ENCODE measurements at regions not wholly inside any gene's neighbourhood (a gene's known extent, or its start where the extent isn't known, plus 50 kb on each side); places are given as distances from the start of the nearest gene placed in this dataset.

DNA sequence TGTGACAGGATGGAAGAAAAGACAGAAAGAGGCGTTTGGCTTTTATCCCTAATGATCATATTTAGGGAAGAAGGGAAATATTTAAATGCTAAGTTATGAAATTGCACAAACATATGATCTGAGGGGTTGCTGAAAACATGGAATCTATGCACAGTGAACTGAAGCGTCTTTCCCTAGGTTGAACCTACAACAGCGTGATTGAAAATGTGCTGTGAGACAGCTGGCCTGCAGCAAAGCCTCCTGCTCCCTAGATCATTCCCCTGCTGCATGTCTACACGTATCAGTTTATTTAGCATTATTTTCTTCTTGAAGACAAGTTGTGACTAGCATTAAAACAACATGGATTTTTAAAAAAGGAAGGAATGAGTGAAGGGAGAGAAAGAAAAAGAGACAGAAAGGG lies 272.5 kb upstream of the TRAM1L1 start:
- Mint-ChIP-seq H3K27me3 (no peaks in the 10 kb centered on the region), H3K4me1 (no peaks in the 10 kb centered on the region), H3K27ac (no peak overlapping the region), H3K4me3 (no peak overlapping the region), H3K36me3 (no peaks in the 10 kb centered on the region), H3K9me3 (peaks cover 4% of the 10 kb centered on the region)
- DNase-seq: no peak
- CTCF ChIA-PET: no interaction called here

DNA sequence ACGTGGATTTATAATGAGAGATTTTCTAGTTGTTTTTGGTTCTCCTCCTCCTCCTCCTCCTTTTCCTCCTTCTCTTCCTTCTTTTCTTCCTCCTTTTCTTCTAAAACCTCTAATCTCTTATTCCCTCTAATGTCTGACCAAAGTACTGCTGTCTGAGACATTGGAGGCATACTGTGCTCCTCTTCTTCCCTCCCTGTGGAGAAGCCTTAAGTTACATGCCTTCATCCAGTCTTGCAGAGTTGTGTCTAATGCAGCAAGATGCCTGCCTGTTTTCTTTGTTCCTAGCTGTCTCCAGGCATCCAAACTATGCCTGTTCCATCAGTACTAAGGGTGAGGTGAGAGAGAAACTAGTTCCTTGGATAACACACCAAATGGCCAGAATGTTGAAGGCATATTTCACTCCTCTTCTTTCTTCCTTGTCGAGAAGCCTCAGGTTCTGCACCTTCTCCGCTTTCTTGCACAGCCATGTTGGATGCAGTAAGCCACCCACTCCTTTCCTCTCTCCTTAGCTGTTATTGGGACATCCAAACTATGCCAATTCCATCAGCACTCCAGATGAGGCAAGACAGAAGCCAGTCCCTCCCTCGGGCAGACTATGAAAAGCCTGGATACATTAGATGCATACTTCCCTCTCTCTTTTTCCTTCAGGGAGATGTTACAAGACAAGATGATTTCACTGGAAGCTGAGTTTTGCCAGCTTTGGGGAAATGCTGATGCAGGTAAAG lies 285.7 kb upstream of the TRAM1L1 start:
- H3K4me3 Mint-ChIP-seq: no peak overlapping the region
- H3K36me3 Mint-ChIP-seq: no peaks in the 10 kb centered on the region

DNA sequence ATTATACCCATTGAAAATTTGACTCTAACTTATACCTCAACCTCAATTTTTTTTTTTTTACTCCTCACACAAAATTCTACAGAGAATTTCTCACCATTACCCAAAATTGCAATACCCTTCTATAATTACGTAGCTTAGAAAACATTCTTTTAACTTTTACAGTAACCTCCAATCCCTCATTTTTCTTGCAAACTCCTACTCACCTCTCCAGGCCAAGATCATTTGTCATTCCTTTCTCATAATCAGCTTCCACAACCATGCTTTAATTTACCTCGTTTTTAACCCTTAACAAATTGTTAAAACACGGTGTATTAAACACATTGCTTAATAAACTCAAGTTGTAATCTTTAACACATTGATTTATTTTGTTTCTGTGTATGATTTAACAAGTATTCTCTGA lies 289.7 kb upstream of the TRAM1L1 start:
- Mint-ChIP-seq H3K27me3 (no peaks in the 10 kb centered on the region), H3K27ac (no peak overlapping the region), H3K4me1 (no peaks in the 10 kb centered on the region), H3K36me3 (no peaks in the 10 kb centered on the region), H3K9me3 (peaks cover 2% of the 10 kb centered on the region), H3K4me3 (no peak overlapping the region)
- CTCF ChIA-PET: no interaction called here
- no peak for DNase-seq

More for the DNA sequence above, 285.7 kb upstream of the TRAM1L1 start:
- DNase-seq: no peak
- CTCF ChIA-PET: no interaction called here
- no peaks in the 10 kb centered on the region for H3K4me1 Mint-ChIP-seq
- no peaks in the 10 kb centered on the region for H3K27me3 Mint-ChIP-seq
- H3K9me3 Mint-ChIP-seq: peaks cover 2% of the 10 kb centered on the region
- no peak overlapping the region for H3K27ac Mint-ChIP-seq

DNA sequence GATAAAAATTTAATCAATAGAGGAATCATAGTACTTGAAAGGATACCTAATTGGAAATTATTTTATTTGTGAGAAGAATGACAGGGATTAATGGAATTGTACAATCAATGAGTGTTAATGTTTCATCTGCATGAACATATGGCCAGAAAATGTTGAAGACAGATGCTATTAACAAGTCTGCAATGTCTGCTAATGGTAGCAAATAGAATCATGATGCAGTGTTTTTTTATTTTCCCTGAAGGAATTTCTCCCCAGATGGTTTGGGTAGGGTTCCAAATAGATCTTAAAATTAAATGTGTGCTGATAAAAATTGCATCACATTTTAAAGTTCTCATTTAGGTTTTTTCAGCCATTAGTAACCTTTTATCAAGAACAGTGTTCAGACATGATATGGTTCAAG lies 291.3 kb upstream of the TRAM1L1 start:
- Mint-ChIP-seq H3K36me3 (no peaks in the 10 kb centered on the region), H3K4me3 (no peak overlapping the region), H3K4me1 (no peaks in the 10 kb centered on the region), H3K9me3 (no peaks in the 10 kb centered on the region), H3K27me3 (no peaks in the 10 kb centered on the region), H3K27ac (no peak overlapping the region)
- CTCF ChIA-PET: no interaction called here
- DNase-seq: no peak

DNA sequence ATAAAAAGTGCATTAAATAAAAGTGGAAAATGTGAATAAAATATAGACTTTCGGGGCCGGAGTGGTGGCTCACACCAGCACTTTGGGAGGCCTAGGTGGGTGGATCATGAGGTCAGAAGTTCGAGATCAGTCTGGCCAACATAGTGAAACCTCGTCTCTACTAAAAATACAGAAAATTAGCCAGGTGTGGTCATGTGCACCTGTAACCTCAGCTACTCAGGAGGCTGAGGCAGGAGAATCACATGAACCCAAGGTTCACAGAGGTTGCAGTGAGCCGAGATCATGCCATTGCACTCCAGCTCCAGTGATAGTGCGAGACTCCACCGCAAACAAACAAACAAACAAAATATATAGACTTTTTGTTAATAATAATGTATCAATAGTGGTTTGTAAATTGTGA lies 293.6 kb upstream of the TRAM1L1 start:
- Mint-ChIP-seq H3K9me3 (no peaks in the 10 kb centered on the region), H3K4me1 (no peaks in the 10 kb centered on the region), H3K36me3 (no peaks in the 10 kb centered on the region), H3K27ac (no peak overlapping the region), H3K4me3 (no peak overlapping the region), H3K27me3 (no peaks in the 10 kb centered on the region)
- CTCF ChIA-PET: no interaction called here
- no peak for DNase-seq

DNA sequence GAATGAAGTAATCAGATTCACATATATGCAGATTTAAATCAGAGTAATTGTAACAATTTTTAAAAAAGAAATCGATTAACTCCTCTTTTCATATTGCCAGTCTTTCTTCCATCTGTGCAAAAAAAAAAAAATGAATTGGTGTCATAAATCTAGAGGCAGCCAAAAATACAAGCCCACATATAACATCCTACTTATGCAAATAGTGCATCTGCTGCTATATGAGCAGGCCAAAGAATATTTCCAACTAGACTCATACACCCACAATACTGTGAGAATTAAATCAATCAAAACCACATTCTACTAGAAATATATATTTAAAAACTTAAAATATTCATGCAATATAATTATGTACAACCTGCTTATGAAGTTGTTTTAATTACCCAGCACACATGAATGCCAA lies 298.1 kb upstream of the TRAM1L1 start:
- Mint-ChIP-seq H3K27ac (no peak overlapping the region), H3K9me3 (no peaks in the 10 kb centered on the region), H3K4me3 (no peak overlapping the region), H3K27me3 (no peaks in the 10 kb centered on the region), H3K36me3 (no peaks in the 10 kb centered on the region), H3K4me1 (no peaks in the 10 kb centered on the region)
- CTCF ChIA-PET: no interaction called here
- no peak for DNase-seq

DNA sequence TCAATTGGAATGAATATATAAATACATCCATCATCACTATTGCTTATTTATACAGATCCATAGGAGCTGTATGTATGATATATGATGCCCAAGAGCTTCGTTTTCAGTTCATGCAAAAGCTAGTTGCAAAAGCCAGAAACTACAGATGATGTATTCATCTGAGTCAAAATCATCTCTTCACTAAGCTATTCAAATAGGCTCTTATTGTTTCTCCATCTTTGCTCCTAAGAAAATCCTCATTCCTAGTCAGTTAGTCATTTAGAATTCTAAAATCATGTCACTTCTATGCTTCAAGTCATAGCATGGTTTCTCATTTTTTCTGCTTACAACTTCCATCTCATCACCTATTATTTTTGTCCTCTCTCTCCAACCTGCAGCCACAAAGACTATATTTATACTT lies 300.1 kb upstream of the TRAM1L1 start:
- H3K36me3 Mint-ChIP-seq: no peaks in the 10 kb centered on the region
- no peak overlapping the region for H3K27ac Mint-ChIP-seq
- H3K4me1 Mint-ChIP-seq: no peaks in the 10 kb centered on the region
- no peaks in the 10 kb centered on the region for H3K27me3 Mint-ChIP-seq
- H3K4me3 Mint-ChIP-seq: no peak overlapping the region
- CTCF ChIA-PET: no interaction called here
- H3K9me3 Mint-ChIP-seq: no peaks in the 10 kb centered on the region
- no peak for DNase-seq

DNA sequence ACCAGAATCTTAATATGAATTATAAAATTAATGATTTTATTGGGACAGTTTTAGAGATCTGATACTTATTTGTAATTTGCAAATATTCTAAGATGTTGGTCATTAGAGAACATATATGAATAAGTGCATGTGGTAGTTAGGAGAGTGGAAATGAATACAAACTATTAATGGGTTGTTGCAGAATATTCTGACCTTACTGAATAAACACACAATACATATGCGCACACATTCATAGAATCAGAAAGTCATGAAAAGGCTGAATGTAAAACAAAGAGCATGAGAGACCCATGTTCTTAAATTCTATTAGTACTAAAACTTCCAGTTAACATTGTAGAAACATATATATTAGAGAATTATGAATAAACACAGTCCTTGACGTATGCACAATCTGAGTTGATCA lies 301.7 kb upstream of the TRAM1L1 start:
- no peak overlapping the region for H3K27ac Mint-ChIP-seq
- CTCF ChIA-PET: no interaction called here
- H3K36me3 Mint-ChIP-seq: no peaks in the 10 kb centered on the region
- H3K9me3 Mint-ChIP-seq: peaks cover 3% of the 10 kb centered on the region
- H3K4me3 Mint-ChIP-seq: no peak overlapping the region
- H3K27me3 Mint-ChIP-seq: no peaks in the 10 kb centered on the region
- no peak for DNase-seq
- no peaks in the 10 kb centered on the region for H3K4me1 Mint-ChIP-seq

DNA sequence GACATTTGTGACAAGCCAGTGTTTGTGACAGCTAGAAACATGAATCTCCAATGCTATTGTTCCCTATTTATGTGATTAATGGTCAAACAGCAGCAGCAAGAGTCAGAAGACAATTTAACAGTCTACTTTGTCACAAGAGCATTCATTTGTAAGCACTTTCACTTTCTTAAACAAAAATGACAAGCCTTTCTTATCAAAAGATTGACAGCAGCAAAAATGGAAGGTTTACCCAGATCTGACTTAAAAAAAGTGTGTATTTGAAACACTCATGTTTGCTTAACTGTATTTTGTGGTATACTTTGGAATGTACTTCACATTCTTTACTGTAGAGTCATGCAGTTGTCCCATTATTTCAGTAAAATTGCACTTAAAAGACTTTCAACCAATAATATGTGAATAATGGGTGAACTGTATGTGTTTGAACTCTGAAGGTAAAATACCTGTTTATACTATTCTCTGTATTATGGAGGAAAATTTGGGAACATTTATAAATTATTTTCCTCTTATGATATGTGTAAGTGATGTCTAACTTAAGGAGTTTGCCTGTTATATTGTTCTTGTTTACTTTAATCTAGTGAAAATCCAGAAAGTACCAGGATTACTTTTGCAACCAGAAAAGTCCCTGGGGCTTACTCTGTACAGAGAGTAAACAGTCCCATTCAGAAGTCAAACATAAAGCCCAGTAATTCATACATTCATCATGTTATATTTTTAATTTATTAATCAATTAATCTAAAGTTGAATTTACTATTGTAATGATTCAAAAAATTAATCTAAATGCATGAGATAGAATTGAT lies 314.9 kb upstream of the TRAM1L1 start:
- no peak overlapping the region for H3K27ac Mint-ChIP-seq
- H3K4me3 Mint-ChIP-seq: no peak overlapping the region
- peaks cover 2% of the 10 kb centered on the region for H3K9me3 Mint-ChIP-seq
- no peaks in the 10 kb centered on the region for H3K4me1 Mint-ChIP-seq
- H3K27me3 Mint-ChIP-seq: no peaks in the 10 kb centered on the region
- H3K36me3 Mint-ChIP-seq: no peaks in the 10 kb centered on the region
- no peak for DNase-seq
- CTCF ChIA-PET: no interaction called here

DNA sequence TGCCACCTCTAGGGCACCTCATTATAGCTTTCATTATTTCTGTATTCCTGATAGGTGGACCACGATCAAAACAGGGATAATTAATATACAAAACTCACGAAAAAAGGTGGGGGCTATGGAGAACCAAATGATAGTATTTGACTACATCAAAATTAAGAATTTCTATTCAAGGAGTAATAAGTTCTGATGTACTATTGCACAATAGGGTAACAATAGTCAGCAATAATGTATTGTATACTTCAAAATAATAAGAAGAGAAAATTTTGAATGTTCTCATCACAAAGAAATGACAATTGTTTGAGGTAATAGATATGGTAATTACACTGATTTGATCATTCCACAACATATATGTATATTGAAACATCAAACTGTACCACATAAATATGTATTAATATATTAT lies 327.3 kb upstream of the TRAM1L1 start:
- Mint-ChIP-seq H3K9me3 (no peaks in the 10 kb centered on the region), H3K4me3 (no peak overlapping the region), H3K4me1 (no peaks in the 10 kb centered on the region), H3K36me3 (no peaks in the 10 kb centered on the region), H3K27me3 (no peaks in the 10 kb centered on the region), H3K27ac (no peak overlapping the region)
- DNase-seq: no peak
- CTCF ChIA-PET: no interaction called here

DNA sequence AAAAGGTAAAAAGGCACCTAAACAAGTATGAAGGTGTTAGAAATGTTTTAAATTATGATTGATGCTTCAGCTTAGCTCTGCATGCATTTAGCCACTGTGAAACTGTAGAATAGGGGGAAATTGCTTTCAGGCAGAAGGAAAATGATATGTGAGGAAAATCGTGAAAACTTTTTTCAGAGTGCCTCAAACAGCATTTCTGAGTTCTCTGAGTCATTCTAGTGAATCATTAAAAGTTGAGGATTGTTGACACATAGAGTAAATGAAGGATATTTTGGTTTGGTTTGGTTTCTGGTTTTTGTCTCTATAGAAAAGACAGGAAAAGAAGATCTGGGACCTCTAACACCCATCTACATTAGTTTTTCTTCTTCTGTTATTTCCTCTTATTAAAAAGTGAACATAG lies 332.5 kb upstream of the TRAM1L1 start:
- DNase-seq: no peak
- Mint-ChIP-seq H3K4me1 (no peaks in the 10 kb centered on the region), H3K27ac (no peak overlapping the region), H3K36me3 (no peaks in the 10 kb centered on the region), H3K4me3 (no peak overlapping the region), H3K27me3 (no peaks in the 10 kb centered on the region), H3K9me3 (no peaks in the 10 kb centered on the region)
- CTCF ChIA-PET: no interaction called here

DNA sequence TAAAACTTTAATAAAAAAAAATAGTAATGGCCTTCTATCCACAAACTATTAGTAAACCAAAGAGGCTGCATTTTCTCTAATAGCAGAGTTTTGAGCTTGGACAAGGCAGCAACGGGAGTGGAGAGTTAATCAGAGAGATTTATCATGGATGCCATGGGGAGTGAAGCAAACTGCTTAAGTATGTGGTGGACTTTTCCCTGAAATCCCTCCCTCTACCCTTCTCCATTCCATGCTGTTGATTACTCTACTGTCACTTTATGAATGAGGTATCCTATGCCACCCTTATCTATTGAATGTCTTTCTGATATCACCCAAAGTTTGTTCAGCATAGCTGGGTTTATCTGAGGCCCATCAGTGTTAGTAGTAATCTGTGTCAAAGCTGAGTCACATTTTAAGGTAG lies 335.6 kb upstream of the TRAM1L1 start:
- no peak for DNase-seq
- CTCF ChIA-PET: no interaction called here
- H3K4me1 Mint-ChIP-seq: no peaks in the 10 kb centered on the region
- no peak overlapping the region for H3K4me3 Mint-ChIP-seq
- no peaks in the 10 kb centered on the region for H3K36me3 Mint-ChIP-seq
- no peaks in the 10 kb centered on the region for H3K27me3 Mint-ChIP-seq
- no peaks in the 10 kb centered on the region for H3K9me3 Mint-ChIP-seq
- H3K27ac Mint-ChIP-seq: no peak overlapping the region

DNA sequence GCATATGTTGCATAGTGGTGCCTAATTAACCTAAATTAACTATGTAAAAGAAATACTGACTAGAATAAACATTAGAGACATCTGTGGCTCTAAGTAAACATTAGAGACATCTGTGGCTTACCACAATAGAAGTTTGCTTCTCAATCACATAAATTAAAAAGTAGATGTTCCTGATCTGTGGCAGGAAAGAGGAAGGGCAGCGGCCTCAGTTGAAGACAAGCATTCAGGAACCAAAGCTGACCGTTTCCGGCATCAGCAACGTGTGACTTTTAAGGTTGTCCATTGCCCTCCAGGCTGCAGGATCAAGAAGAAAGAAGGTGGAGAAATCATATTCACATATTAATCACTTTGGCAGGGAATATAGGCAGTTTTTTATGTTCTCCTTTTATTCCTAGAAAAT lies 336.3 kb upstream of the TRAM1L1 start:
- Mint-ChIP-seq H3K27me3 (no peaks in the 10 kb centered on the region), H3K27ac (no peak overlapping the region), H3K9me3 (no peaks in the 10 kb centered on the region), H3K4me3 (no peak overlapping the region), H3K4me1 (no peaks in the 10 kb centered on the region), H3K36me3 (no peaks in the 10 kb centered on the region)
- CTCF ChIA-PET: no interaction called here
- no peak for DNase-seq

DNA sequence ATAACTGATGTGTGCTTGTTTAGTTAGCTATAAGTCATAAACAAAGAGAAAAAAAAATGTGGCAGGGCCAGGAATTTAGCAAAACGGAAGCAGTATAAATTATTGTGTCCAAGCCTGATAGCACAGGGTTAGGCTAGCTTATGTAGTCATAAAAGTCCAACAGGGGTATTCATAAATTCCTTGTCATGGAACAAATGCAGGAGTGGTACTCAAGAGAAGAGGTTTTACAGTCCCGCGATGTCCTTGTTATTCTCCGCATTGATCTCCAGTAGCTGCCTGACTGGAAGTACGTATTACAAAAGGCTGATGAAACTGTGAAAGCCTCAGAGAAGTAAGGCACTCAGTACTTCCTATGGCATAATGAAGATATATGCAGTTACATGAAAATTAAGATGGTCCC lies 336.9 kb upstream of the TRAM1L1 start:
- no peak for DNase-seq
- Mint-ChIP-seq H3K27me3 (no peaks in the 10 kb centered on the region), H3K36me3 (no peaks in the 10 kb centered on the region), H3K4me3 (no peak overlapping the region), H3K9me3 (no peaks in the 10 kb centered on the region), H3K27ac (no peak overlapping the region), H3K4me1 (no peaks in the 10 kb centered on the region)
- CTCF ChIA-PET: no interaction called here

DNA sequence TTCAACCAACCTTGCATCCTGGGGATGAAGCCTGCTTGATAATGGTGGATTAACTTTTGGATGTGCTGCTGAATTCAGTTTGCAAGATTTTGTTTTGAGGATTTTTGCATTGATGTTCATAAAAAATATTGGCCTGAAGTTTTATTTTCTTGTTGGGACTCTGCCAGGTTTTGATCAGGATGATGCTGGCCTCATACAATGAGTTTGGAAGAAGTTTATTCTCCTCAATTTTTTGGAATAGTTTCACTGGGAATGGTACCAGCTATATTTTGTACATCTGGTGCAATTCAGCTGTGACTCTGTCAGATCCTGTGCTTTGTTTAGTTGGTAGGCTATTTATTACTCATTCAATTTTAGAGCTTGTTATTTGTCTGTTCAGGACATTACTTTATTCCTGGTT lies 340.3 kb upstream of the TRAM1L1 start:
- CTCF ChIA-PET: no interaction called here
- no peak overlapping the region for H3K4me3 Mint-ChIP-seq
- no peaks in the 10 kb centered on the region for H3K36me3 Mint-ChIP-seq

More for the DNA sequence above, 340.3 kb upstream of the TRAM1L1 start:
- H3K27ac Mint-ChIP-seq: no peak overlapping the region
- no peaks in the 10 kb centered on the region for H3K4me1 Mint-ChIP-seq
- H3K27me3 Mint-ChIP-seq: no peaks in the 10 kb centered on the region
- no peaks in the 10 kb centered on the region for H3K9me3 Mint-ChIP-seq
- DNase-seq: no peak
